MV-4-11 (cell line): ENCODE measurements at regions not wholly inside any gene's neighbourhood (a gene's known extent, or its start where the extent isn't known, plus 50 kb on each side); places are given as distances from the start of the nearest gene placed in this dataset.

Source experiments
- DNase-seq: peaks from one replicate; lab custom pipeline; 2025; lab: John Stamatoyannopoulos, UW

GRCh38 chr6:44608175-44608574, 220.7 kb downstream of the CDC5L start:
- no peak for DNase-seq

- DNase-seq, result no peak
These were observed 221.6 kb downstream of the CDC5L start for GRCh38 chr6:44609051-44609612.

- peak; percentile 84 for DNase-seq
These were observed 226.9 kb downstream of the CDC5L start for GRCh38 chr6:44614396-44614795.

- DNase-seq, result no peak
These were observed 228.1 kb downstream of the CDC5L start for GRCh38 chr6:44615621-44616020.

- DNase-seq, result no peak
These were observed 229.9 kb downstream of the CDC5L start for GRCh38 chr6:44617416-44617815.

- DNase-seq, result peak; percentile 100
These were observed 230.9 kb downstream of the CDC5L start for GRCh38 chr6:44618371-44618770.

GRCh38 chr6:44620922-44621321, 233.4 kb downstream of the CDC5L start:
- DNase-seq, result no peak

GRCh38 chr6:44621846-44622245, 234.3 kb downstream of the CDC5L start:
- DNase-seq, result no peak

- DNase-seq, result peak; percentile 66
These were observed 235.0 kb downstream of the CDC5L start for GRCh38 chr6:44622555-44622954.

- peak; percentile 92 for DNase-seq
These were observed 235.4 kb downstream of the CDC5L start for GRCh38 chr6:44622956-44623355.

- DNase-seq, result no peak
These were observed 236.7 kb downstream of the CDC5L start for GRCh38 chr6:44624226-44624625.

- DNase-seq, result no peak
These were observed 237.5 kb downstream of the CDC5L start for GRCh38 chr6:44624936-44625573.

- no peak for DNase-seq
These were observed 238.5 kb downstream of the CDC5L start for GRCh38 chr6:44625996-44626395.

GRCh38 chr6:44626616-44627015, 239.1 kb downstream of the CDC5L start:
- DNase-seq, result no peak

GRCh38 chr6:44627091-44627882, 239.8 kb downstream of the CDC5L start:
- peak; percentile 98 for DNase-seq

GRCh38 chr6:44627883-44628271, 240.4 kb downstream of the CDC5L start:
- no peak for DNase-seq

- no peak for DNase-seq
These were observed 240.8 kb downstream of the CDC5L start for GRCh38 chr6:44628347-44628746.

- DNase-seq, result no peak
These were observed 242.1 kb downstream of the CDC5L start for GRCh38 chr6:44629636-44630035.

- DNase-seq, result peak; percentile 76
These were observed 242.9 kb downstream of the CDC5L start for GRCh38 chr6:44630125-44631028.

GRCh38 chr6:44631968-44632367, 244.5 kb downstream of the CDC5L start:
- DNase-seq, result no peak

- DNase-seq, result no peak
These were observed 246.8 kb downstream of the CDC5L start for GRCh38 chr6:44634321-44634720.

GRCh38 chr6:44635486-44635885, 248.0 kb downstream of the CDC5L start:
- no peak for DNase-seq
